GM18526 (cell line): ENCODE measurements at regions not wholly inside any gene's neighbourhood (a gene's known extent, or its start where the extent isn't known, plus 50 kb on each side); places are given as distances from the start of the nearest gene placed in this dataset.

Experiments used
- POLR2A ChIP-seq: IDR thresholded peaks from 3 replicates; pipeline ENCODE4 v1.6.1; 2011; ENCODE audit not compliant: insufficient read length; ENCODE audit errors: extremely low read depth

GRCh38 chrX:39470588-39471407 is 627.0 kb downstream of the BCOR start:
- TF ChIP-seq POLR2A = no peak

GRCh38 chrX:39472161-39472560 is 625.6 kb downstream of the BCOR start:
- TF ChIP-seq POLR2A = no peak

- no peak for TF ChIP-seq POLR2A
Observed at GRCh38 chrX:39473812-39474211, 623.9 kb downstream of the BCOR start.

GRCh38 chrX:39475372-39475771 is 622.4 kb downstream of the BCOR start:
- TF ChIP-seq POLR2A = no peak

- TF ChIP-seq POLR2A = no peak
Observed at GRCh38 chrX:39476604-39477021, 621.1 kb downstream of the BCOR start.

GRCh38 chrX:39477031-39477761 is 620.6 kb downstream of the BCOR start:
- TF ChIP-seq POLR2A = no peak

GRCh38 chrX:39477762-39478120 is 620.0 kb downstream of the BCOR start:
- no peak for TF ChIP-seq POLR2A

- no peak for TF ChIP-seq POLR2A
Observed at GRCh38 chrX:39479856-39480255, 617.9 kb downstream of the BCOR start.

- TF ChIP-seq POLR2A = no peak
Observed at GRCh38 chrX:39480963-39481362, 616.8 kb downstream of the BCOR start.

GRCh38 chrX:39481621-39482020 is 616.1 kb downstream of the BCOR start:
- TF ChIP-seq POLR2A = no peak

GRCh38 chrX:39484159-39485068 is 613.3 kb downstream of the BCOR start:
- no peak for TF ChIP-seq POLR2A

GRCh38 chrX:39487166-39487968 is 610.4 kb downstream of the BCOR start:
- TF ChIP-seq POLR2A = no peak

- TF ChIP-seq POLR2A = no peak
Observed at GRCh38 chrX:39487969-39488330, 609.8 kb downstream of the BCOR start.

GRCh38 chrX:39491548-39492297 is 606.0 kb downstream of the BCOR start:
- TF ChIP-seq POLR2A = no peak
